MV-4-11 (cell line): ENCODE measurements at regions not wholly inside any gene's neighbourhood (a gene's known extent, or its start where the extent isn't known, plus 50 kb on each side); places are given as distances from the start of the nearest gene placed in this dataset.

Experiments
- DNase-seq: peaks from one replicate; lab custom pipeline; 2025; lab: John Stamatoyannopoulos, UW

- no peak for DNase-seq
Measured at GRCh38 chr13:26831336-26831908, 70.8 kb upstream of the GPR12 start.

GRCh38 chr13:26829716-26830115 is 69.1 kb upstream of the GPR12 start:
- DNase-seq, result no peak

- no peak for DNase-seq
Measured at GRCh38 chr13:26824581-26824980, 64.0 kb upstream of the GPR12 start.

GRCh38 chr13:26822146-26822545 is 61.6 kb upstream of the GPR12 start:
- no peak for DNase-seq

GRCh38 chr13:26821672-26822071 is 61.1 kb upstream of the GPR12 start:
- DNase-seq, result no peak

GRCh38 chr13:26820871-26821270 is 60.3 kb upstream of the GPR12 start:
- DNase-seq, result no peak

- DNase-seq, result no peak
Measured at GRCh38 chr13:26819046-26819445, 58.5 kb upstream of the GPR12 start.

GRCh38 chr13:26816881-26817280 is 56.3 kb upstream of the GPR12 start:
- no peak for DNase-seq

- DNase-seq, result no peak
Measured at GRCh38 chr13:26813980-26814348, 53.4 kb upstream of the GPR12 start.

- no peak for DNase-seq
Measured at GRCh38 chr13:26813321-26813979, 52.9 kb upstream of the GPR12 start.

GRCh38 chr13:26811581-26811980 is 51.0 kb upstream of the GPR12 start:
- DNase-seq, result no peak
